ENCODE measurements at regions not wholly inside any gene's neighbourhood (a gene's known extent, or its start where the extent isn't known, plus 50 kb on each side); places are given as distances from the start of the nearest gene placed in this dataset.

DNA sequence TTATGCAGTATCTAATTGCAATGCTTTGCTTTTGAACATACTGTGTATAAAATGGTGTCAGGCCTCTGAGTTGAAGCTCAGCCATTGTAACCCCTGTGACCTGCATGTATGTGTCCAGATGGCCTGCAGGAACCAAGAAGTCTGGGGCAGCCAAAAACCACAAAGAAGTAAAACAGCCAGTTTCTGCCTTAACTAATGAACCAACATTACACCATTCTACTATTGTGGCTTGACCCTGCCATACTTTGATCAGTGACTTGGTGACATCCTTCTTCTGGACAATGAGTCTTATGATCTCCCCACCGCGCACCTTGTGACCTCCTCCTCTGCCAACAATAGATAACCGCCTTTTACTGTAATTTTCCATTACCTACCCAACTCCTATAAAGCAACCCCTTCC is 131.6 kb downstream of the CBLL2 start:
- TF ChIP-seq, protein P1, sequence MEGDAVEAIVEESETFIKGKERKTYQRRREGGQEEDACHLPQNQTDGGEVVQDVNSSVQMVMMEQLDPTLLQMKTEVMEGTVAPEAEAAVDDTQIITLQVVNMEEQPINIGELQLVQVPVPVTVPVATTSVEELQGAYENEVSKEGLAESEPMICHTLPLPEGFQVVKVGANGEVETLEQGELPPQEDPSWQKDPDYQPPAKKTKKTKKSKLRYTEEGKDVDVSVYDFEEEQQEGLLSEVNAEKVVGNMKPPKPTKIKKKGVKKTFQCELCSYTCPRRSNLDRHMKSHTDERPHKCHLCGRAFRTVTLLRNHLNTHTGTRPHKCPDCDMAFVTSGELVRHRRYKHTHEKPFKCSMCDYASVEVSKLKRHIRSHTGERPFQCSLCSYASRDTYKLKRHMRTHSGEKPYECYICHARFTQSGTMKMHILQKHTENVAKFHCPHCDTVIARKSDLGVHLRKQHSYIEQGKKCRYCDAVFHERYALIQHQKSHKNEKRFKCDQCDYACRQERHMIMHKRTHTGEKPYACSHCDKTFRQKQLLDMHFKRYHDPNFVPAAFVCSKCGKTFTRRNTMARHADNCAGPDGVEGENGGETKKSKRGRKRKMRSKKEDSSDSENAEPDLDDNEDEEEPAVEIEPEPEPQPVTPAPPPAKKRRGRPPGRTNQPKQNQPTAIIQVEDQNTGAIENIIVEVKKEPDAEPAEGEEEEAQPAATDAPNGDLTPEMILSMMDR (conservative IDR thresholded peaks at IDR 0.05 in 1 of 2, IDR thresholded peaks at IDR 0.05 in 1 of 2; ENCODE audit: low read depth in 1 of 2, low read length in 2 of 2) = no peak
- no peak for TF ChIP-seq EZH2 (IDR thresholded peaks at IDR 0.05; ENCODE audit: low read length, missing control alignments)

All from fibroblast of lung (primary cell).